ENCODE measurements at regions not wholly inside any gene's neighbourhood (a gene's known extent, or its start where the extent isn't known, plus 50 kb on each side); places are given as distances from the start of the nearest gene placed in this dataset.

DNA sequence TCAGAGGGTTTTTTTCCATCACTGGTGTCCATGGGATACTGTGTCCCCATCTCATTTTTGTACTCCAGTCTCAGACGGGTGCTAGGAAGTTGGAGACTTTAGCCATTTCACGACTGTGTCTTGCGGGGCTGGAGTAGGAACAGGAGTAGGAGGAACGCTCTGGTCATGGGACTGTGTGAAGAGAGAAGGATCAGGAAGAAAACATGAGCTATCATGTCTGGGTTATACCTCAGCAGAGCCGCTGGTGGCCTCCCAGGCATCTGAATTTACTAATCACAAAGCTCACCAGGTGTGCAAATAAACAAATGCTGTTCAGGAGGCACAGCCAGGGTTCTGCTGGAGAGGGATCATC lies 225.4 kb downstream of the SEC14L1 start:
- H3K4me2 ChIP-seq = no peak overlapping the region
- TF ChIP-seq CTCF (conservative IDR thresholded peaks at IDR 0.05) = no peak
- TF ChIP-seq EZH2 (IDR thresholded peaks at IDR 0.05; ENCODE audit: low read depth) = no peak
- H3K27ac ChIP-seq = no peak overlapping the region
- no peaks in the 10 kb centered on the region for H3K27me3 ChIP-seq (ENCODE audit: insufficient read depth, low read depth)
- BruUV-seq (replicated peaks) = no TSS peak
- H2AFZ ChIP-seq = no peak overlapping the region
- H4K20me1 ChIP-seq (ENCODE audit: insufficient read depth) = peaks cover 35% of the 10 kb centered on the region
- CTCF ChIA-PET = no interaction called here
- H3F3A ChIP-seq (ENCODE audit: insufficient read depth, low read depth) = peaks cover 9% of the 10 kb centered on the region; the same call in 1 of the 2 replicates
- intact Hi-C loops (cut with micrococcal nuclease; ENCODE audit: unreplicated experiment) = no loop called here
- no peaks in the 10 kb centered on the region for H3K9me2 ChIP-seq (ENCODE audit: insufficient read depth)
- H3K4me1 ChIP-seq (replicated peaks; ENCODE audit: insufficient read depth) = peaks cover 7% of the 10 kb centered on the region
- DNase-seq = no peak
- POLR2A ChIA-PET (ENCODE audit: unreplicated experiment) = no interaction called here
- H3K9me3 ChIP-seq (ENCODE audit: insufficient read depth, low read depth) = no peaks in the 10 kb centered on the region
- H3K79me2 ChIP-seq (ENCODE audit: low read depth) = peaks cover 19% of the 10 kb centered on the region
- no peaks in the 10 kb centered on the region for H3K36me3 ChIP-seq (ENCODE audit: low read depth)
- no peak overlapping the region for H3K4me3 ChIP-seq

GRCh38 chr17:77366558-77367245 lies 225.9 kb downstream of the SEC14L1 start:
- H3K79me2 ChIP-seq (ENCODE audit: low read depth) = peaks cover 19% of the 10 kb centered on the region
- no peaks in the 10 kb centered on the region for H3K9me3 ChIP-seq (ENCODE audit: insufficient read depth, low read depth)
- no TSS peak for BruUV-seq (replicated peaks)
- intact Hi-C loops (cut with micrococcal nuclease; ENCODE audit: unreplicated experiment) = no loop called here
- H3K4me3 ChIP-seq = no peak overlapping the region
- H3F3A ChIP-seq (ENCODE audit: insufficient read depth, low read depth) = peaks cover 9% of the 10 kb centered on the region; the same call in 1 of the 2 replicates
- H3K9me2 ChIP-seq (ENCODE audit: insufficient read depth) = no peaks in the 10 kb centered on the region
- ChIA-PET POLR2A (ENCODE audit: unreplicated experiment) (no interaction called here), CTCF (no interaction called here)
- H4K20me1 ChIP-seq (ENCODE audit: insufficient read depth) = peaks cover 40% of the 10 kb centered on the region
- no peaks in the 10 kb centered on the region for H3K27me3 ChIP-seq (ENCODE audit: insufficient read depth, low read depth)
- no peak overlapping the region for H2AFZ ChIP-seq
- peaks cover 7% of the 10 kb centered on the region for H3K4me1 ChIP-seq (replicated peaks; ENCODE audit: insufficient read depth)
- H3K4me2 ChIP-seq = no peak overlapping the region
- no peak for DNase-seq
- TF ChIP-seq CTCF (conservative IDR thresholded peaks at IDR 0.05) (no peak), EZH2 (IDR thresholded peaks at IDR 0.05; ENCODE audit: low read depth) (no peak)
- no peak overlapping the region for H3K27ac ChIP-seq
- no peaks in the 10 kb centered on the region for H3K36me3 ChIP-seq (ENCODE audit: low read depth)

- CTCF ChIA-PET = no interaction called here
- H3K79me2 ChIP-seq (ENCODE audit: low read depth) = peaks cover 22% of the 10 kb centered on the region; the same call in 1 of the 2 replicates
- H3K9me2 ChIP-seq (ENCODE audit: insufficient read depth) = no peaks in the 10 kb centered on the region
- no peaks in the 10 kb centered on the region for H3K36me3 ChIP-seq (ENCODE audit: low read depth)
- peaks cover 7% of the 10 kb centered on the region; the same call in 1 of the 2 replicates for H3K4me1 ChIP-seq (replicated peaks; ENCODE audit: insufficient read depth)
- peaks cover 9% of the 10 kb centered on the region; the same call in 1 of the 2 replicates for H3F3A ChIP-seq (ENCODE audit: insufficient read depth, low read depth)
- POLR2A ChIA-PET (ENCODE audit: unreplicated experiment) = no interaction called here
- no peak overlapping the region for H2AFZ ChIP-seq
- no peak for TF ChIP-seq CTCF (conservative IDR thresholded peaks at IDR 0.05)
- TF ChIP-seq EZH2 (IDR thresholded peaks at IDR 0.05; ENCODE audit: low read depth) = no peak
- peaks cover 41% of the 10 kb centered on the region for H4K20me1 ChIP-seq (ENCODE audit: insufficient read depth)
- BruUV-seq (replicated peaks) = no TSS peak
- H3K27me3 ChIP-seq (ENCODE audit: insufficient read depth, low read depth) = no peaks in the 10 kb centered on the region
- no peak overlapping the region for H3K4me3 ChIP-seq
- no peak for DNase-seq
- H3K4me2 ChIP-seq = no peak overlapping the region
- no peaks in the 10 kb centered on the region for H3K9me3 ChIP-seq (ENCODE audit: insufficient read depth, low read depth)
- no peak overlapping the region for H3K27ac ChIP-seq
- intact Hi-C loops (cut with micrococcal nuclease; ENCODE audit: unreplicated experiment) = no loop called here
These were observed 228.8 kb downstream of the SEC14L1 start for GRCh38 chr17:77369544-77369971.
